NCI-H2029 treated with DMSO at 0.1 percent for 48 hours (cell line): ENCODE measurements at regions not wholly inside any gene's neighbourhood (a gene's known extent, or its start where the extent isn't known, plus 50 kb on each side); places are given as distances from the start of the nearest gene placed in this dataset.

Source experiments
- DNase-seq: peaks from one replicate; lab custom pipeline; 2025; lab: John Stamatoyannopoulos, UW

DNA sequence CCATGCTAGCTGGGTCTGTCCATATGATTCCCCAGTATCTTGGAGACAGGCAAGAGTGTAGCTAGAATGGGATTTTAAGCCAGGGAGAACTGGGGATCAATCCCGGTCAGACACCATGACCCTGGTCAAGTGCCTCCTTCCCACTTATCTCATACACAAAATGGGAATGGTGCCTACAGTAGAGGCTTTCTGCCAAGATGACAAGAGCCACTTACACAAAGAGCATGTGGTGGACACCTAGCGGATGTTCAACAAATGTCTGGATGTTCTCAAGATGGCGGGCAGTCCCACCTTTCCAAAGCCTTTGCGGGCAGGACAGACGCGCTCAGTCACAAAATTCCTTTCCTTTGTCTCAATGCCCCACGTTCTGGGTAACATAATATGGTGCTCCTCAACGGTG is 57.3 kb downstream of the MAF start:
- DNase-seq: peak; percentile 56

DNA sequence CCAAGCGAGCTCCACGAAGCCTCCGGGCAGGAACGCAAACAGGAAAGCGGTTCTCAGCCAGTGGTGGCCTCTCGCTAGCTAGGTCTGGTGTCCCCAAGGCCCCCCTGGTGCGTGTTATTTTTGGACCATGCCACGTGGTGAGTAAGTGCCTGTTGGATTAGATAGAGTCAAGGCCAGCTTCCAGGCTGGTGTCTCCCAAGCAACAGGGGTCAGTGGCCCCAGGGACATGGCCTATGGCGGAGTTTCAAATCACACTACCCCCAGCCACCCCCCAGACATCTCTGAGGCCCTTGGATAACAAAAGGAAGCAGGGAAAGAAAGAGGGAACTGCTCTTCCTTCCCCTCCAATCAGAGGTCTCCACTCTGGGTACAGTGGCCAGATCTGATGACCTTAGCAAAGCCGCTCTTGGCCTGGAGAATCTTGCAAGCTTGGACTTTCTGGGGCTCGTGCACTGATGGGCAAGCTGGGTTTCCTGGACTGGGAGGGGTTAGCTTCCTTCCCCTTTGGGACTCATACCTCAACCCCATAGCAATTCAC is 58.2 kb downstream of the MAF start:
- no peak for DNase-seq

DNA sequence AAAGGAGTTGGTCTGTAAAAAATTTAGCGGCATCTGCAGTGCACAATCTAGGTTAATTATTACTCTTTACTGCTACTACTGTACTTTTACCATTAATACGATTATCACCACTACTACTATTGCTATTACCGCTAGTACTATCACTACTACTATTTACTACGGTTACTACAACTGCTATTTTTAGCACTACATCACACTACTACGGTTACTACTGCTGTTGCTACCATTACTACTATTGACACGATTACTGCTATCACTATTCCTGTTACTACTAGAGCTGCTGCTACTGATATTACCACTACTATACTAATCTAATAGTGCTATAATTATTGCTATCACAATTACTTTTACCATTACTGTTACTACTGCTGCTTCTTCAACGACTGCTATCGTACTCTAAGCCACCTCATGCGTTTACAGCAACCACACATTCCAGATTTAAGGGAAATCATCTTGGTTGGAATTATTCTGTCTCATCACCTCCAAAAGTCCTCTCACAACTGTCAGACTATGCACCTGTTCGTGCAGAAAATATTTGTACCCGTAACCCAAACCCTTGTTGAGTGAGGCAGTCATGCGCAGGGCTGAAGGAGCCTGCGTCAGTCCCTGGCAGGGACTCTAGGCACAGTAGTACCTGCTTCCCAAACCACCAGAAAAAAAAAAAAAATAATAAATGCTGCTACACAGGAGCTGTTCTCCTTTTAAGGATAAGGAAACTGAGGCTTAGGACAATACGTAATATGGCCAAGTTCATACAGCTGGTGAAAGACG is 59.5 kb downstream of the MAF start:
- no peak for DNase-seq

DNA sequence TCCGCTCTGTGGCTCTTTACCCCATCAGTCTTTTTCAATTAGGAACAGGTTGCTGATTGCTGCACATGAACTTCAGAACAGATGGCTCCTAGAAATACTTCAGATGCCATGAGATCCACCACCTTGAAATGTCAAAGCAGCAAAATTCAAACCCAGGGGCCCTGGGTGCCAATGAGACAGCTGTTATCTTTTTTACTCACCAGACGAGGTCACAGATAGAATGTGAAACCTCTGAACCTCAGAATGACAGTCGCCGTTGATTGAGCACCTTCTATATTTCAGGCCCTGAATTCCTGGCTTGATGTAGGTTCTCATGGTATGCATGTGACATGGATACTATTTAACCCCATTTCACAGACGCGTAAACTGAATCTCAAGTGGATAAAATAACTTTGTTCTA is 63.0 kb downstream of the MAF start:
- no peak for DNase-seq

DNA sequence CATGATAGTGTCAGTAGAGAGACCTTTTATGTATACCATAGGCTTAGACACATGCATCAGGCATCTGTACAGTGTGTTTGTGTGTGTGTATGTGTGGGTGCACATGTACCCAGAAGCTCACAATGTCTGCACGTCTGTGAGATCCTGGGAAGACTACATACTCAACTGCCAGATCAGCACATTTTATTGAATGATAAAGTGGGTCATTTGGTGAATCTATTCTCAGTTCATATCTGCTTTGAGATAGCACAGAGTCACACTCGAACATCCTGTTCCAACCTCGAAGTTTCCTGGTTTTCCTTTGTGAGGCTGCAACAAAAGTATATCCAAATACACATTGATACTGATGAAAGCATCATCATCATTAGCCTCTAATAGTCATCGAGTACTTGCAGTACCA is 63.6 kb downstream of the MAF start:
- no peak for DNase-seq

DNA sequence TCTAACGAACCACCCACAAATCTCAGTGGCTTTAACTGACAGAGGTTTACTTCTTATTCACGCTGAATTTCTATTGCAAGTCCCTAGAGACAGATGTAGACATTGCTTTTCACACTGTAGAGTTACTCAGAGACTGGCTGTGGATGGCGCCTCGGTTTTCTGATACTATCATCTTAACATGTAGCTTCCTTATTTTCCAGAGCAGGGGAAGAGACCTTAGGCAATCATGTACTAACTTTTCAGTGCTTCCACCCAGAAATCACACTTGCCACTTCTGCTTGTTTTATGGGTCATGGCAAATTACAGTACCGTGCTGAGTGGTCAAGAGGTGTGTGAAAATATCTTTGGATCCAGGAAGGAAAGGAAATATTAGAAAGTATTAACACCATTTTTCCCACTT is 65.4 kb downstream of the MAF start:
- DNase-seq: no peak

DNA sequence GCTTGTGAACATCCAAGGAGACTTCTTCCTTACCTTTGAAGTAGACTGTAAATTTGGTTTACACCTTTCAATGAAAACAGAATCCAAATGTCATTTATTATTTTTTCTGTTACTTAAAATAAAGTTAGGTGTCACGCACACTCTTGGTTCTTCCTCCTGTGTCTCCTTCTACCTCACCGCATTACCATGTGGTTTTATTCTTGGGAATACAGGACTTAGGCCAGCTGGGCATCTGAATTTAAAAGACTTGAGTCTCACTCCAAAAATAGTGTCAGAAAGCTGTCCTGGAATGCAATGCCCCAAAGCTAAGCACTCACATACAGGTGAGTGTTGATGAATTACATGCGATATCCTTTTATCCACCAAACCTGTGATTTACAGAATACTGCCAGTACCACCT is 66.4 kb downstream of the MAF start:
- DNase-seq: no peak

DNA sequence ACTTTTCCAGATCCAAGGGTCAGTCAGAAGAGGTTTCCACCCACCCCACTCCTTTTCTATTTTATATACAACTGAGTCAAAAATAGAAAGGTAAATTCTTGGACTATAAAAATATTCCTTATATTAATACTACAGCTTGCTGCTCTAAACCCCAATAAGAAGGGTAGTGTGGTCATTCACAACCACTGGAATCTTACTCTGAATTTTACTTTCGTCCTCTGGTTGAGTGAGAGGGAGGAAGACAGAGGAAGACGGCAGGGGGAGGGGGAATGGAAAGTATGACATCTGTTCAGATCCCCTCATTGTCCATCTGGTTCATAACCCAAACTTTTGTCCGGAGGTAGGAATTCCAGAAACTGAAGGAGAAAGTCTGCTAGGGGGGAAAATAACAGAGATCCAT is 67.2 kb downstream of the MAF start:
- no peak for DNase-seq

DNA sequence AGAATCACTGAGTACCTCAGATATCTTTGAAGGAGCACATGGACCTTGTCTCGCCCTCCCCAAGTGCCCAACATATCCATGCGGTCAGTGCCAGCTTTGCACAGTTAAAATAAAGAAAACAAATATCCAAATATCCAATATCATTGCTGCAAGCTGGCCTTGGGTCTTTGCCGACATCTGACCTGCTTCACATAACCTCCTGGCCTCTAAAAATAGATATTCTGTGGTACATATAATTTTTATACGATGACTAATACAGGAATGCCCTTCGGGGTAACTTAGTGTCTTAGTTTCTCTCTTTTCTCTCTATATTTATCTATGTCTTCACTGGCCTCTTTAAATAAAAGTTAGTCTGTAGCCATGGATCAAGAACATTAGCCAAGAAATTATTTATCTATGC is 67.8 kb downstream of the MAF start:
- DNase-seq: no peak

DNA sequence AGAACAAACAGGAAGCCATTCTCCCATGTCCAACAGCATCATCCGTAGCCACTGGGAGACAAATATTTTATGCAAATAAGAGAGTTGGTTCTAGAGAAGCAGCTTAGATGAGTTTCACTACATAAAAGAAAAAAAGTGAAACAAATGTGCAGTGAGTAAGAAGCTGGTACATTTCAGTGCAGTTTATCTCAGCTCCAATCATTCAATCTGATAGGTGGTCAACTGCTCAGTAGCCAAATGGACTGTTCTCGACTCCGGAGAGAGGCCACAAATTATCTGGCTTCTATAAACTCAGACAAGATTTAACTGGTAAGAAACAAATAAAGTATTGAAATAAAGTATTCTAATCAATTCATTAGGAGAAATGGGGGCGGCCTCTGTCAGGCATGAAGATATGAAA is 68.3 kb downstream of the MAF start:
- no peak for DNase-seq

DNA sequence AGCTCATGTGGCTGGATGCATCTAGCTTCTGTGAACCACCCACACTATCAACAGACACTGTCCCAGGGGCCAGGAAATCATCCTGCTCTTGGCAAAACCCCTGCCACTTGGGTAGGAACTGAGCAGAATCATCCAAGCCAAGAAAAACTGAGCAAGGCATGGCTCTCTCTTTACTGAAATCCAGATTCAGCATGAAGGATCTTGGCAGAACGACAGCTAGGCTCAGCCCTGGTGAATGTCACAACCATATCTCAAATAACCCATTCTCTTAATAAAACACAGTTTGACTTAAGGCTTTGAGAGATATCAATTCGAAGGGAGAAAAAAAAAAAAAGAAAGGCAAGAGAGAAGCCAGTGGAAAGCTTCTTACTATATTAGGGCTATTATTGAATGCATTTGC is 72.2 kb downstream of the MAF start:
- no peak for DNase-seq

DNA sequence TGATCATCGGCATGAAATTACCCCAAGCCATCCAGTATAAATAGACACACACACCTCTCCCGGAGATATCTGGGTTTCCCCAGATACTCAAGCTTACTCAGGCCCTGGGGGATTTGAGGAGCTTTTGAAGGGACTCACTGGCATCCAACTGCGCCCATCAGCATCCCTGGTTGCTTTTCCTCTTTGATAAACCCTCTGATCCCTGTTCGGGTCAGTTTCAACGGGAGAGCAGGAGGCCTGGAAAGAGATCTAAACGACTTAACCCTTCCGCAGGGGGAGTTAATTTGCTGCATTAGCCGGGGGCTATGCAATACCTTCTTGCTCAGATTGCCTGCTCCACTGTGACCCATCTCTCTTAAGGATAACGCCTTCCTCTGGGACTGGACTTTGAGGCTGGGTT is 76.6 kb downstream of the MAF start:
- no peak for DNase-seq

DNA sequence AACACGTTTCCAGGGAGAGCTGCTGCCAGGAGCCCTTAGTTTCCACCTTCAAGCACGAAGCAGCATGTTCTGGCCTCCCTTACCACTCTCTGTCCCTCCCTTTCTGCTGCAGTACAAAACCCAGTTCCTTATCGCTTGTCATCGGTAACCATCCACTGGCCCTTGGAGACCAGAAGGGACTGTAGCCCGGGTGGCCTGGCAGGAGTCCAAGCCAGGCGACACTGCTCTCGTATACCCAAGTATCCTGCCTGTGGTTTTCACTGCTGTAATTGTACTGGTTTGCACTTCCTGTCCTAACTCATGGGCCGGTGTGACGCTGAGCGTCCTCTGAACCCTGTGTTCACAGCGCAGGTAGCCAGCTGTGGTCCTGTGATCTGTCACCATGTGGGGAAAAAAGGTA is 81.1 kb downstream of the MAF start:
- no peak for DNase-seq

DNA sequence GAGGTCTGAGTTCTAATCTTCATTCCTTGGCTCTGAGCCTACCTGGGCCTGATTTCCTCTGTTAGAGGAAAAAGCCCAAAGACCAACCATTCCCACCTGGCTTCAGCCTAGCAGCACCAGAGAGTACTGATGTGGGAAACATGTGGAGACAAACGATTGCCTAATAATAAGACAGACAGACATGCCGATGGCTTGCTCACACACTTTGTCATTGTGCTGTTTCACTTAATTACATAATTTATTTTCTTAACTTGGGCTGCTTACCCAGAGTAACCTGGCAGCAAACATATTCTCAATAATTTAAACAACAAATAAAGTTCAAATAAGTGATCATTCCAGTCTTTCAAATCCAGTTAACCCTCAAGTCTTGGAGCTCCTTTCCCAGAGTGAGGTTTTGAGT is 83.4 kb downstream of the MAF start:
- DNase-seq: no peak

DNA sequence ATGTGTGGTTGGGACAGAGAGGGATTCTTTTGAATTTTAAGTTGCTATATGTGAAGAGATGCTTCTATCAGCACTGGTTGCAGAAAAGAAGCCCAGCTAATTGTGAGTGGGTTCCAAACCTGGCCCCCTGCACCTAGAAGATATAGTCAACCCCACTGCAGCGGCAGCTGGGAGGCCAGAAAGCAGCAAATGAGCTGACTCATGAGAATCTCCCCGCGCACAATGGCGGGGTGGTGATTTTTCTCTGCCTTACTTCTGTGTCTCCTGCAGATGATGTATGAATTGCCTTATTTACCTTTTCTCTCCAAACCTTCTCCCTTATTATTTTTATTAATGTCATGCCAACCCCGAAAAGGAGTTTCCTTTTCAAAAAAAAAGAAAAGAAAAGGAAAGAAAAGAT is 89.7 kb downstream of the MAF start:
- DNase-seq: no peak

DNA sequence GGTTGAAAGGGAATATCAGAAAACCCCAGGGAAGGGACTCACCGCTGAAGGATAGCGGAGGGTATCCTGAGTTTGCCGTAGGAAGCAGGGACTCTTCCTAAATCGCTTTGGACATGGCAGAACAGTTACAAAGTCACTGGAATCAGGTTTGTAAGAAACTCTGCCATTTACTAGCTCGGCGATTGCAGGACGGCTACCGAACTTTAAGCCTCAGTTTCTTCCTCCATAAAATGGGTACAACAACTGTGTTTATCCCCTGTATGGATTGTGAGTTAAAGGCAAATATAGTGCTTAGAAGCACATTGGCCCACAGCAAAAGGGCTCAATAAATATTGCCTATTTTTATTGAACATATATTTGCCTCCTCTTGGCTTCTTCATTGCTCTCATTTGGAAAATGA is 90.6 kb downstream of the MAF start:
- no peak for DNase-seq

DNA sequence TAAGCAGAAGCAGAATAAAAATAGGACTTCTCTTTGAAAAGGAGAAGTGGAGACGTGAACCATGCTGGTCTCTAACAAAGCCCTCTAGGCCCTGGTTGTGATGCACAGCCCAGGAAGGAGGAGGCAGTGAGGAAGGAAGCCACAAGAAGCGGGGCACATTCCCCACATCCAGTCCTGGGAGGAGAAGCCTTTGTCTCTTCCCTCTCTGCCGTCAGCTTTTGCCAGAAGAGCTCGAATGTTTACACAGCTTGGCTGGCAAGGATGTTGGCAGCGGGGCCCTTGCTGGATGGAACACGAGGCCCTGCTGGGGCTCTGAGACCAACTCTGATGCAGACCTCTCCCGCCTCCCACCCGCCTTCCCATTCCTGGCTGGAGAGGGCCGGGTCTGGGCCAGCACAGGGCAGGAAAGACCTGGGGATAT is 91.3 kb downstream of the MAF start:
- DNase-seq: peak; percentile 40

DNA sequence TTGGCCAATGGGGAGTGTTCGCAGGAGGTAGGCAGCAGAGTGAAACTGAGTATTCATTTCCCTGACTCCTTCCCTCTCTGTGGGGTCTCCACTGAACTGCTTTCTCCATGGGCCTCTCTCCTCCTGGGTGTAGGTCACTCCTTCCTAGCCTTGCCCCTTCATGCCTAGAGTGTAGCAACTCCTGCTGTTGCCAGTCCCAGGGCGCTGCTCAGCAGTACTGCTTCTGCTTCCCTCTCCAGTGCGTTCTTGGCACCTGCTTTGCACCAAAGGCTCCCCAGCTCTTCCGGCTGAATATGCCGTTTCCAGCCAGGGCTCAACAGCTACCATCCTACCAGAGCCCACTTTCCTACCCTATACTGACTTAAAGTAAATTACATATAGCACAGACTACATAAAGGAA is 92.2 kb downstream of the MAF start:
- no peak for DNase-seq

DNA sequence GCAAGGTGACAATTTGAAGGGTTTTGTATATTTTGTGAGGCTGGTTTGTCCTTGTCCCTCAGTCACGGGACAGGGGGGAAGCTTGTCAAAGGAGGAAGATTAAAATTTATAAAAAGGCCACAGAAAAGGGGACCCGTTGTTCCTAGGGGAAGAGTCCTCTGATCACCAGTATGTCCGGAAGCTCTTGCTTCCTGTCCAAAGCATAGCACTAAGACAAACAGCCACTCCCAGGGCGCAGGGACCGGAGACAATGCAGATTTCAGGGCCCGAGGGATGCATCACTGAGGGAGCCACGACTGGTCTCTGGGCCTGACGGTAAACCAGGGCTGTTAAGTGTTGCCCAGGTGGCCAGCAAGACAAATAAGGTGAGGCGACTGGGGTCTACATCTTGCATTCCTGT is 95.2 kb downstream of the MAF start:
- DNase-seq: no peak

DNA sequence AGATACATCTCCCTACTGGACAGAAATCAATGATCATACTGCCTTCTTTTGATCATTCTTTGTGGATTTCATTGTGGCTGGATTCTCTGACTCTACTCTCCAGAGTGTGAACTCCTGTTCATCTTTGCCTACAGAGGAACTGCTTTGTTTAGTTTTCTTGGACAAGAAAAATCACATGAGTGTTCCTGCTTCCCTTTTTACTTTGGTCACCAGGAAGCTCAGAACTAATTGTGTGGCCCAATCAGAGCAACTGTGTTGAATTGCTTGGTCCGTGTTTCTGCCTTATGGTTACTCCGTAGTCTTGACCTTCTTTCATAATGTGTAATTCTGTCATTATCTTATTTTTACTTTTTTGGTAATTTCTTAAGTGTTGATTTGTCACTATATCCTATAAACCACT is 97.0 kb downstream of the MAF start:
- DNase-seq: no peak

DNA sequence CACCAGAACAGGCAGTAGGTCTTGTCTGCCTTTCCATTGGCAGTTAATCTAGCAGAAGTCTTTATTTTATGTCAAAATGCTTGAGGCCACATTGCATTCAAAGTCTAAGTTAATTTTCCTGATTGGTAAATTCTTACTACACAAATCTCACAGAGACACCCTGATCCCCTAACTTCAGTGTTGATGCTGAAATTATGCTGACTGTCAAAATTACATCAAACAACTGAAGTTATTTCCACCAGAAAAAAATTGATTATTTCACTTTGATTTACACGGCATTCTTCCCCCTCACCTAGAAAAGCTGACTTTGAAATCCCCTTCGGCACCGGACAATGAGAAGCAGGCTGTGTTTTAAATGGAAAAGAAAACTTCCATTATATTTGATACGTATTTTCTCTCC is 99.1 kb downstream of the MAF start:
- no peak for DNase-seq

DNA sequence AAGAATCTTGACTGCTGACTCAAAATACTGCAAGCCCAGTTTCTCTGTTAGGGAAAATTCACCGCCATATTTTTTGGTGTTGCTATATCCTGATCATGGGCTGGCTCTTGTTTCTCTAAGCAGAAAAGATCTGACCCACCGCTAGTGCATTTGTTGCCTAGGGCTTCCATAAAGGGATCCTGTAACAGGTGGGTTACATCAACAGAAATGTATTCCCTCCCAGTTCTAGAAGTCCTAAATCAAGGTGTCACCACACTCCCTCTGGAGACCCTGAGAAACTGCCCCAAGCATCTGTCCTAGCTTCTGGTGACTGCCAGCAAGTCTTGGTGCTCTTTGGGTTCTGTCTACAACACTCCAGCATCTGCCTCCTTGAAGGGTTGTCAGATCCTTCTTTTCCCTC is 99.7 kb downstream of the MAF start:
- no peak for DNase-seq

DNA sequence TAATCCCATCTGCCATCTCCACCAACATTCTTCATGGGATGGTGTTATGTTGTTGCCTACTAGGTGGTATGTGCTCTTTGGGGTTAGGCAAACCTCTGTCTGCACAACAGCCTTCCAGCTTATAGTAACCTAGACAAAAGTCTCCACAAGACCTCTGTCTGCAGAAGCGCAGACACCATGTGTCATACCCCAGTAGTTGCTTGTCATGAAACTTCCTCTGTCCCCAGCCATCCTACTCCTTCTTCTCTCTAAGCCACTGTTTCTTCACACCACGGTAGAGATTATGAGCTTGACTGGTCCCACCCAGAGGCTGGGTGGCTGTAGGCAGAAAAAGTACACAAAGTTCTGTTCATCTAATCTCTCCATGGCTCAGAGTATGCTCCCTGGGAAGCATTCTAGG is 100.3 kb downstream of the MAF start:
- no peak for DNase-seq

DNA sequence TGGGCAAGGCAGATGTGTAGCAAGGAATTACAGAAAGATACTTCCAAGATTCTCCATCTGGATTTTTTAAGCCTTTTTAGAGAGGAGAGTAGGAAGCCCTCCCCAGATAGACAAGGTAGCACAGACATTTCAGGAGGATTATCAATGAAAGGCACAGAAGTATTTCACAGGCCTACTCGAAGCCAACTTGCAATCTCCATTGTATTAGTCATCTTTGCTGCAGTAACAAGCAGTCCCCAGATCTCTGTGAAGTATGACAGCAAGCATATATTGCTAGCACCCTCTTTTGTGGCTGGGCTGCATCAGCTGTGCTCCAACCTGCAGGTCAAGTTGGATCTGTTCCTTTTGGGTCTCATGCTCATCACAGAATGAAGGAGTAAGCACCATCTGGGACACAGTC is 101.6 kb downstream of the MAF start:
- DNase-seq: no peak
